GM12874 (cell line): ENCODE measurements at regions not wholly inside any gene's neighbourhood (a gene's known extent, or its start where the extent isn't known, plus 50 kb on each side); places are given as distances from the start of the nearest gene placed in this dataset.

Experiments
- TF ChIP-seq, protein P1 (sequence below): IDR thresholded peaks from 2 replicates; pipeline ENCODE4 v1.5.1; 2011; ENCODE audit warnings: low read depth, mild to moderate bottlenecking, control low read depth, low read length, moderate library complexity; ENCODE audit not compliant: insufficient read depth

DNA sequence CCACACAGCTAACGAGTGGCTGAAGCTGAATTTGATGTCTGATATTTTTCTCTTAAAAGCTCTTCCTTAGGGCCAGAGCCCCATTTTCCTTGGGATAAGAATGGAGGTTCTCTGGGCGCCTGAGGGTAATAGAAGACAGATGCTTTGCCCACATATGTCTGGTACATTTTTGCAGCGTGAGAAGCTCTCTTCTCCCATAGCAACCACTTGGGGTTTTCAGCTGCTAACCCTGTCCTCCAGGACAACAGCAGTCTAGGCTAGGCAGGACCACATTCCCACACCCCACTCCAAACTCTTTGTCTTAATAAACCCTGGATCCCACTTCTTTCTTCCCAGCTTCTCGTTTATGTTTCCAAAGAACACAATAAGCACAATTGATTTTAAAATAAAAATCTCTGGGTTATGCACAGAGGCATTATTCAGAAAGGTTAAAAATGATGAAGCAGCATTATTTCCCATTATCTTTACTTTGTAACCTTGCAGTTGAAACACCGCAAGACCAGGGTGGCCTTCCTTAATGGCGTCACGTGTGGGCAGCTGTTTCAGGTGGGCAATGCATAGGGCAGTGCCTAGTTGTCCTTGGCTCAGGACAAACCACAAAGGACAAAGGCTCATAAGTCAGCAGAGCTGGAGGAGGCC, 56.5 kb upstream of the NTRK3 start:
- TF ChIP-seq, protein P1, sequence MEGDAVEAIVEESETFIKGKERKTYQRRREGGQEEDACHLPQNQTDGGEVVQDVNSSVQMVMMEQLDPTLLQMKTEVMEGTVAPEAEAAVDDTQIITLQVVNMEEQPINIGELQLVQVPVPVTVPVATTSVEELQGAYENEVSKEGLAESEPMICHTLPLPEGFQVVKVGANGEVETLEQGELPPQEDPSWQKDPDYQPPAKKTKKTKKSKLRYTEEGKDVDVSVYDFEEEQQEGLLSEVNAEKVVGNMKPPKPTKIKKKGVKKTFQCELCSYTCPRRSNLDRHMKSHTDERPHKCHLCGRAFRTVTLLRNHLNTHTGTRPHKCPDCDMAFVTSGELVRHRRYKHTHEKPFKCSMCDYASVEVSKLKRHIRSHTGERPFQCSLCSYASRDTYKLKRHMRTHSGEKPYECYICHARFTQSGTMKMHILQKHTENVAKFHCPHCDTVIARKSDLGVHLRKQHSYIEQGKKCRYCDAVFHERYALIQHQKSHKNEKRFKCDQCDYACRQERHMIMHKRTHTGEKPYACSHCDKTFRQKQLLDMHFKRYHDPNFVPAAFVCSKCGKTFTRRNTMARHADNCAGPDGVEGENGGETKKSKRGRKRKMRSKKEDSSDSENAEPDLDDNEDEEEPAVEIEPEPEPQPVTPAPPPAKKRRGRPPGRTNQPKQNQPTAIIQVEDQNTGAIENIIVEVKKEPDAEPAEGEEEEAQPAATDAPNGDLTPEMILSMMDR, result no peak

DNA sequence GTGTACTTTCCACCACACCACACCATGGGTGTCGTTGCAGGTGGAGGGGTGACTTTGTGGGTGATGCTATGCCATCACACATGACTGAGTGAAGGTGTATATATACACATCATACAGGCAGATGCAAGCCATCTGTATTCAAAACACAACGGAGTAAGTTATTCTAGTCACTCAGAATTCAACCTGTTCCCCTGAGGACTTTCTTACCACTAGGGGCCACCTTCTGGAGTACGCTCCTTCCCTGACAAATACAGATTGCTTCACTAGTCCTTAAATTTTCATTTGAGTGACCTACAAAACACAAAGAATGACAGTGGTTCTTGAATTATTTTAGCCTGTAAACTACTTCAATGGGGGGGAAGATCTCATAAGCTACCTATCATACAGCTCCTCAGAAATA, 52.8 kb upstream of the NTRK3 start:
- TF ChIP-seq, protein P1, result no peak

DNA sequence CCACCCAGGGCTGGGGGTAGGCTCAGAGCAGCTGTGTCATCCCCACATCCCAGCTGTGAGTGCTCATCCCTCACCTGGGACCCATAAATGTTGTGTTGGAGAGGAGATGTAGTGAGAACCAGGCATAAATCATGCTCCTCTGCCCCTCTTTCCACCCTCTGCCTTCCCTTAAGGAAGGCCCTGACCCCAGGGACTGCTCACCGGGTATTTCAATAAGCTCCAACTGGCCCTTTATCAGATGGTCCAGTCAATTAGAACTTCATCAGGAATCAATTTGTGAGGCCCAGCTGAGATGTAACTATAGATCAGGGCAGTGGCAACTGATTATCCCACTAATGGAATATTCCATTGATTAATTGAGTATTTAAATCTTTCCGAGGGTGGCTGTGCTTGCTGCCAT, 50.8 kb upstream of the NTRK3 start:
- TF ChIP-seq, protein P1, result no peak
